T-helper 1 cell treated with Interleukin-12 subunit alpha and Interleukin-12 subunit beta and Interleukin-4 antibody, amounts not matched to agents 30 ng/mL and 1 ng/mL, for 36 hours (primary cell): ENCODE measurements at regions not wholly inside any gene's neighbourhood (a gene's known extent, or its start where the extent isn't known, plus 50 kb on each side); places are given as distances from the start of the nearest gene placed in this dataset.
"Not testable (repeated sequence)": the region's sequence is repeated elsewhere in the genome, so short reads cannot be mapped to it uniquely, and the experiment has no call there.

ENCODE experiments used
- intact Hi-C: fragments of 100-400 bp; cut with micrococcal nuclease; formaldehyde crosslinking; loops from one replicate; pipeline ENCODE4 v1.15.1; 2024

DNA sequence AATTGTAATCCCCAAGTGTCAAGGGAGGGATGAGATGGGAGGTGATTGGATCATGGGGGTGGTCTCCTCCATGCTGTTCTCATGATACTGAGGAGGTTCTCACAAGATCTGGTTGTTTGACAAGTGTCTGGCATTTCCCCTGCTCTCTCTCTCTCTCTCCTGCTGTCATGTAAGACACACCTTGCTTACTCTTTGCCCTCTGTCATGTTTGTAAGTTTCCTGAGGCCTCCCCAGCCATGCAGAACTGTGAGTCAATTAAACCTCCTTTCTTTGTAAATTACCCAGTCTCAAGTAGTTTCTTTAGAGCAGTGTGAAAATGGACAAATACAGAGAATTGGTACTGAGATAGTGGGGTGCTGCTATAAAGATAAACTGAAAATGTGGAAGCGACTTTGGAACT, 207.9 kb downstream of the HINT1 start:
- intact Hi-C loops = no loop called here

DNA sequence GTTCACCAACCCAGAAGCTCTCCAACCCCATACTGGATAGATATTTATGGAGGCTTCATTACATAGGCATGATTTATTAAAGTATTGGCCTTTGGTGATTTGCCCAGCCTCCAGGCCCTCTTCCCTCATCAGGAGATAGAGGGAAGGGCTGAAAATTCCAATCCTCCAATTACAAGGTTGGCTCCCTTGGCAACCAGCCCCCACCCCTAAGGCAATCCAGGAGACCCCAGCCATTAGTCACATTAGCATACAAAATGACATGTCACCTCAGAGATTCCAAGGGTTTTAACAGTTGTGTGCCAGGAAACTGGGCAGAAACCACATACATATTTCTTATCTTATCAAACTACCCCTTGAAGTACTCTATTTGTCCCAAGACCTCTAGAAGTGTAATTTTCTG, 210.0 kb downstream of the HINT1 start:
- intact Hi-C loops = no loop called here

DNA sequence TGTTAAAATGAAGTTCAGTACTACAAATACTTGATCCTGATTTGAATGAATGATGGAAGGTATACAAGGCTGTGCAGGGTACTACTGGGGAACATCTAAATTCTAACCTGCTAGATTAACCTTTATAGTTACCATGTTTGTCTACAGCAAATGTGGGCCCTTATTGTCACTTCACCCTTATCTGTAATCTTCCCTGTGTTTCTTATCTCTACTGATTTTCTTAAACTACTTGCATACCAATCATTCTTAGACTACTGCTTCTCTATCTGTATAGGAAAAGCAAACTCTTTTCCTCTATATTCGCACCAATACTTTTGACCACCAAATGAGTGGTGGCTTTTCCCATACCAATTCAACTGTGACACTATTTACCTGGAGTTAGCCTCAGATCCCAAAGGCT, 210.7 kb downstream of the HINT1 start:
- intact Hi-C loops = no loop called here

DNA sequence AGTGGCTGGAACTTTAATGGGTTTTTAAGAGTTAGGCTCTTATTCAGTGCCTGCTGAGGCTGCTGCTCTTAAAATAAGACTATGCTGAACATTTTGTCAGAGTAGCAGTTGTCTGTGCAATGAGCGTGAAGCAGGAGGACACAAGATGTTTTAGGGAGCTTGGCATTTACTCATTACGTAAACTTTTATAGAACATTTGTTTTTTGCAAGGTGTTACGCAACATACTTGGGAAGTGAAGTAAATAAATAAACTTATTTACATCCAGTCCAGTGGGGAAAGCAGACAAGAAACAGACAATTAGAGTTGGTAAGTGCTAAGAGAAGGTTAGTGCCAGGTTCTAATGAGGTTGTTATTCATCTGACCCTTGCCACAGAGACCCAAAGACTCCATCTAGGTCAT, 226.0 kb downstream of the HINT1 start:
- intact Hi-C loops = no loop called here

DNA sequence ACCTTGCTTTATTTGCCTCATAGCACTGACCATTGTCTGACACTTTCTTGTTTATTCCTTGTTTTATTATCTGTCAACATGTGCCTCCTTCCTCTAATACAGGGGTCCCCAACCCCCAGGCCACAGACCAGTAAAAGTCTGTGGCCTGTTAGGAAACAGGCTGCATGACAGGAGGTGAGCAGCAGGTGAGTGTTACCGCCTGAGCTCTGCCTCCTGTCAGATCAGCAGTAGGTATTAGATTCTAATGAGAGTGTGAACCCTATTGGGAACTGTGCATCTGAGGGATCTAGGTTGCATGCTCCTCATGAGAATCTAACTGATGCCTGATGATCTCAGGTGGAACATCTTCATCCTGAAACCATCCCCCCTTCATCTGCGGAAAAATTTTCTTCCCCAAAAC, 228.0 kb downstream of the HINT1 start:
- intact Hi-C loops = no loop called here

DNA sequence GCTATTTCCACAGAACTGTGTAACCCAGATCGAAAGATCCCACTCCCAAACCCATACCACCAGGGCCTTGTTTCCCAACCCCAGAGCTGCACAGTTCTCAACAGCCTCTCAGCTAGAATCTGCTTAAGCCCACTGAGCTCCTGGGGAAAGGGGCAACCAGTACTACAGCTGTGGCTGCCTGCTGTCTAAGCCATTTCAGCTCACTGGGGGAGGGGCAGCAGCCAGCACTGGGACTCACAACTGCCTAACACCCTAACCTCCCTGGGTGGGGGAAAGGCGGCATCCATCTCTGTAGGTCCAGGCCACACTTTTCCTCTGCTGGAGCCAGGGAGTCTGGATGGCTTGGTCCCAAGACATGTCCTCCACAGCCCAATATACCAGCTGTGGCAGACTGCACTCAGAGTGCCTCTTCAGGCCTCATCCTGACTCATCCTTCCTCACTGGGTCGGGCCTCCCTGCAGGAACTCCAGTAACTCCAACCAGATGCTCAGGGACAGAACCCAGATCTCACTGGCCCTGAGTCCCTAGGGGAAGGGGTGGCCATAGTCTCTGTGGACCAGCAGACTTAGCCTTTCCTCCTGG, 241.4 kb downstream of the HINT1 start:
- intact Hi-C loops = no loop called here

DNA sequence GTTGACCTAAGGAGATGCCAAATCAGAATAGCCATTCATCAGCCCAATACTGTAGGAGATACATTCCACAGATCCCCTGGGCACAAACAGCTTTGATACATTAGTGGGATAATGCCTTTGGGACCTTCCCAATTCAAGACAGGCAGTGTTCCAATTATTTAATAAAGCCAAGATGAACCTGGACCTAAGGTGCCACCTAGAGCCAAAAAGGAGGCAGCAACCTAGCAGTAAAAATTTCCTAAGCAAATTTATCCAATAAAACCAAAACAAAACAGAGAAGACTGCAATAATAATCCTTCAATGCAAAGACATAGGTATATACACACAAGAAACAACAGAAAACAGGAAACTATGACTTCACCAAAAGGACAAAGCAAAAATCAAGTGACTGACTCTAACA, 253.0 kb downstream of the HINT1 start:
- intact Hi-C loops = no loop called here

DNA sequence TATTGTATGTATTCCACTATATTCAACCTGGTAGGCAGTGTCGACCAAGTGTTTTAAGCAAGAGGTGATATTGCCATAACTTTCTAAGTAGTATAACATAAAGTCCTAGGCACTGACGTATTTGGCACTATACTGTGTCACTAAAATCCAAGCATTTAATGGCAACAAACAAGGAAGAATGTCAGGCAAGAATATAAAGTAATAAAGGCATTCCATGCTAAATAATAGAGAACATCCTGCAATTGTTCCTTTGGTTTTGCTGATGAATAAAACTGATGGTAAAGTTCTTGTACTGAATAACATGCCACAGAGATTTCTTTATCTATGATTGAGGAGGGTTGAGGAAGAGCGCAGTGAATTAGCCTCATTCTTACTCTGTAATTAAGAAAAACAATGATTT, 256.9 kb downstream of the HINT1 start:
- intact Hi-C loops = no loop called here

DNA sequence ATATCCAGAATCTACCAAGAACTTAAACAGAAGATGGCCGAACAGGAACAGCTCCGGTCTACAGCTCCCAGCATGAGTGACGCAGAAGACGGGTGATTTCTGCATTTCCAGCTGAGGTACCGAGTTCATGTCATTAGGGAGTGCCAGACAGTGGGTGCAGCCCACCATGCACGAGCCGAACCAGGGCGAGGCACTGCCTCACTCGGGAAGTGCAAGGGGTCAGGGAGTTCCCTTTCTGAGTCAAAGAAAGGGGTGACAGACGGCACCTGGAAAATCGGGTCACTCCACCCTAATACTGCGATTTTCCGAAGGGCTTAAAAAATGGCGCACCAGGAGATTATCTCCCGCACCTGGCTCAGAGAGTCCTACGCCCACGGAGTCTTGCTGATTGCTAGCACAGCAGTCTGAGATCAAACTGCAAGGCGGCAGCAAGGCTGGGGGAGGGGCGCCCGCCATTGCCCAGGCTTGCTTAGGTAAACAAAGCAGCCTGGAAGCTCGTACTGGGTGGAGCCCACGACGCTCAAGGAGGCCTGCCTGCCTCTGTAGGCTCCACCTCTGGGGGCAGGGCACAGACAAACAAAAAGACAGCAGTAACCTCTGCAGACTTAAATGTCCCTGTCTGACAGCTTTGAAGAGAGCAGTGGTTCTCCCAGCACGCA, 267.4 kb downstream of the HINT1 start:
- intact Hi-C loops = not testable (repeated sequence)

DNA sequence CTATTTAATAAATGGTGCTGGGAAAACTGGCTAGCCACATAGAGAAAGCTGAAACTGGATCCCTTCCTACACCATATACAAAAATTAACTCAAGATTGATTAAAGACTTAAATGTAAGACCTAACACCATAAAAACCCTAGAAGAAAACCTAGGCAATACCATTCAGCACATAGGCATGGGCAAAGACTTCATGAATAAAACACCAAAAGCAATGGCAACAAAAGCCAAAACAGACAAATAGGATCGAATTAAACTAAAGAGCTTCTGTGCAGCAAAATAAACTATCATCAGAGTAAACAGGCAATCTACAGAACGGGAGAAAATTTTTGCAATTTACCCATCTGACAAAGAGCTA, 267.9 kb downstream of the HINT1 start:
- intact Hi-C loops = not testable (repeated sequence)

DNA sequence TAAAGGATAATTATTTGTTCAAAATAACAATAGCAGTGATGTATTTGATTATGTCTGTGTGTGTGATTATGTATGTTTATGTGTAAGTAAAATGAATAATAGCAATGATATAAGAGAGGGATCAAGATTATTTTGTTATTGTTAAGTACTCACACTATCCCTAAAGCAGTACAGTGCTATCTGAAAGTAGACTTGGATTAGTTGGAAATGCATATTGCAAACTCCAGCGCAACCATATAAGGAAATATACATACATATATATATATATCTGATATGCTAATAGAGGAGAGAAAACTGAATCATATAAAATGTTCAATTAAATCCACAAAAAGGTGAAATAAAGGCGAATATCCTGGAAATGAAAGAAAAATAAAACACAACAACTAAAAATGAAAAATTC, 268.4 kb downstream of the HINT1 start:
- intact Hi-C loops = no loop called here

DNA sequence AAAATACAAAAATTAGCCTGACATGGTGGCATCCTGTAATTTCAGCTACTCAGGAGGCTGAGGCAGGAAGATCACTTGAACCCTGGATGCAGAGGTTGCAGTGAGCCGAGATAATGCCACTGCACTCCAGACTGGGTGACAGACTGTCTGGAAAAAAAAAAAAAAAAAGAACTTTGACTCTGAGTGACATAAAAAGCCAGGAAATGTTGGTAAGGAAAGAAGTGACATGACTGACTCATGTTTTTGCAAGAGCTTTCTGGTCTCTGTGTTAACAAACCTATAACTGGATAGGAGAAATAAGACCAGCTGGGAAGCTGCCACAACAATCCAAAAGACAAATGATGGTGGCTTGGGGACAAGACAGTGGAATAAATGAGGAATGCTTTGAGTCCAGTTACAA, 272.1 kb downstream of the HINT1 start:
- intact Hi-C loops = no loop called here

DNA sequence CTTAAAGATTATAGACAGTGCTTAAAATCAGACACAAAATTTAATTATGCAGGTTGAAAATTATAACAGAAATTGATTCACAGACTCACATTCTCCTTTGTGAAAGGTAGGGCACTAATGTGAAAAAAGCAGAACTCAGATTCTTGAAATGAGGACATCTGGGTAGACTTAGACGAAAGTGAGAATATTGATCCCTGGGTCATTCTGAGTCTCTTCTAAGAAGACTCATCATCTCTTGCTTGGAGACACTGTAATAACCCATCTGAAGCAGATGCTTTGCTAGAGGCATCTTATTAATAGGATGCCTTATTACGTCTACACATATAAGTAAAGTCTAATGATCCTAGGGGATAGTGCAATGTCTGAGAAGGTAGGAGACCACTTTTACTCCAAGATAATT, 274.4 kb downstream of the HINT1 start:
- intact Hi-C loops = no loop called here

DNA sequence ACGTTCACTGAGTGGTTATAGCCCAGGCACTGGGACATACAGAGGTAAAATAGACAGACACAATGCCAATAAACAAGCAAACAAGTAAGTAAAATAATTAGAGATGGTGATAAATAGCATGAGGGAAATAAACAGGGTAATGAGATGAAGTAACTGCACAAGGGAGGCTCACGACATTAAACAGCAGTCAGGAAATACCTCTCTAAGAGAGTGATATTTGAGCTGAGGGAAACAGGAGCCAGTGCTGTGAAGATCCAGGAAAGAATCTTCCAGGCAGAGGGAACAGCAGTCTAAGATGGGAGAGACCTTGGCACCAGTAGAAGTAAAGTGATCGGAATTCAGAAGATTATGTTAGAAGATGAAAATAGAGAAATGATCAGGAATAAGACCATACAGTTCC, 279.4 kb downstream of the HINT1 start:
- intact Hi-C loops = no loop called here

DNA sequence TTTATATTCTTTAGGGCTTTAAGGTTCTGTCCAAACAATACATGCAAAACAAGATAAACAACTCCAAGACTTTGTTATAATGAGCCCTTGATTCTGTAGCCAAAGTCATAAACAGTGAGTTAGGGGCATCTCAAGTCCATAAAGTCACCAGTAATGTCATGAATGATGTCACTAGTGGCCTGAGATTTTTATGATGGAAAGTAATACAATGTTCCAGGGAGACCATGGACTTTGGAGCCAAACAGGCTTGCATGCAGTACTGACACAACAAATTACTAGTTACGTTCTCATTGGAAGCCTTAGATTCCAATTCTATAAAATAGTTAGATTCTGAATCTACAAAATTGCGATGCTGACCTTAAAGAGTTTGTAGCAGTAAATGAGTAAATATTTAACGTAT, 280.0 kb downstream of the HINT1 start:
- intact Hi-C loops = no loop called here

DNA sequence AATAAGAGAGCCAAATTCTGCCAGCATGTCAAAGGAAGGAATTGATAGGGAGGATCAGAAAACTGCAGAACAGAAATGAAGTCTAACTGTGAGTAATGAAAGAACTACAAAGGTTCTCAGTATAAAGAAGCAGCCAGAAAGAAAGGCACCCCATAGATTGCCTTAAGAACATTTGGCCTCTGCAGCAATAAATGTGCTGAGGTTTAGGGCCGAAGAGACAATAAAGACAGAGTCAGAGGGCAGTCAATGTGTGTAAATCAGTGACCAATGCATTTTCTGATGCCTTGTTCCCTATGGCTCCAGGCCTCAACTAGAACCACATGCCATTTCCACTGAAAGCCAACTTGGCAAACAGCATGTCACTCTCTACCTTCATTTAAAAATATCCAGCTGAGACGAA, 281.0 kb downstream of the HINT1 start:
- intact Hi-C loops = no loop called here

DNA sequence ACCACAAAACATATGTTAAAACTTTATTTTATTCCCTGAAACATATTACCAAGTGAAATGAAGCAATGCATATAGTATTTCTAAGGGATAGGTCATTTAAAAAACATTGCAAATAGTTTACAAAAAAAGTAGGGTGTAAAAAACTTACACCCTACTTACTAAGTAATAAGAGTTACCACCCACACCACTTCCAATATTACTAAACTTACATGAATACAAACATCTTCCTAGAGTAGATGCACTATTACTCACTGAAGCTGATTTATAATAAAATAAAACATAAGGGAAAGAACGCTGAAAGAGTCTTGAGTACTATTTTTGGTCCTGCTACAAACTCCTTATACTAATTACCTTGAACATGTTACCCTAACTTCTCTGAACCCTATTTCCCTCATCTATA, 289.4 kb downstream of the HINT1 start:
- intact Hi-C loops = no loop called here

DNA sequence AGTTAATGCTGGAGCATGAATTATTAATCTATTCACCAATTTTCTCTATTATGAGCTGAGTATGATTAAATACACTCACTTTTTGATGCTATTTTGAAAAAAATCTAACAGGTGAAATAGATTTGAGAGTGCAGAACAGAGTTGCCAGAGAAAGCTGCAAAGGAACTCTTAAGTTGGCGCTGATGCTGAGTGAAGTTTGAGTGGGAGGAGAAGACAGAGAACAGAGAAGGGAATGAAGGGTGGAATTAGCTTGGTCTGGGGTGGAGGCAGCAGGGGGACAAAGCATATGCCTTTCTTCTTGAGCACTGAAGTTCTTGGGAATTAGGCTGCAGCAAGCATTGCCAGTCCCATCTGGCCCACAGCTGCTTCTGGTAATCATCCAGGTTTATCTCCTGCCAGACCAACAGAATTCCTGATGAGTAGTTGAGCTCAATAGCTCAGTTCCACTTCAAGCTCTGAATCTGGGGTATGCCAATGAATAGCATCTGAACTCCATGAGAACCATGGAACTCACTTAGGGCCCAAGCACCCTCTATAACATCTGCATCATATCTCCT, 290.1 kb downstream of the HINT1 start:
- intact Hi-C loops = no loop called here

DNA sequence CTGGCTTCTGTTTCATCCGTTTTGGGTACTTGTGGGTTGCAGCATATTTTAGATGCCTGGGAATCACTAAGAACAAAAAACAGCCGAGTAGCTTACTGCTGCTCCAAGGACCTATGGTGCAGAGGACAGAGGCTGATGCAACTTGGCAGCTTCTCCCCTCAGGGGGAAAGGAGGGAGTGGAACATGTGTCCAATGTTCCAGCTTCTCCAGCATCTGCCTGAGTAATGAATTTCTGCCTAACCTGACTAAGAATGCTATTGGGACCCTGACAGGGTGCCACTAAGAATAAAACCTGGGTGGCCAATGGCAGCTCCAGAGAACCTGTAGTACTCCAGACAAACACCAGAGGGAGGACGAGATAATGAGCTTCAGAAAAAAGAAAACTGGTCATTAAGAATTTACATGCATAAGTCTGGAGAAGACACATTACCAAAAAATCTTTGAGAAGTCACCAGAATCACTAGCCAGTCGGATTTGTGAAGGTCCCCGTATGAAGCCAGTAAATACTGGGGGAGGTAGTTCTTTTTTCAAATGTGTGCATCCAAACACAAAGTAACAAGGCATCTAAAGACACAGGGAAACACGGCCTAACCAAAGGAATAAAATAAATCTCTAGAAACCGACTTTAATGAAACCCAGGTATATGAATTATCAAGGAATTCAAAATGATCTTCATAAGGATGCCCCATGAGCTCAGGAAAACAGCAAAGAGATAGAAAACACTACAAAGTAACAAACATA, 293.5 kb downstream of the HINT1 start:
- intact Hi-C loops = loop anchor here (1.0 kb wide), 4 partner anchors 198 to 546 kb away; partner anchors contain the start of gene HINT1

DNA sequence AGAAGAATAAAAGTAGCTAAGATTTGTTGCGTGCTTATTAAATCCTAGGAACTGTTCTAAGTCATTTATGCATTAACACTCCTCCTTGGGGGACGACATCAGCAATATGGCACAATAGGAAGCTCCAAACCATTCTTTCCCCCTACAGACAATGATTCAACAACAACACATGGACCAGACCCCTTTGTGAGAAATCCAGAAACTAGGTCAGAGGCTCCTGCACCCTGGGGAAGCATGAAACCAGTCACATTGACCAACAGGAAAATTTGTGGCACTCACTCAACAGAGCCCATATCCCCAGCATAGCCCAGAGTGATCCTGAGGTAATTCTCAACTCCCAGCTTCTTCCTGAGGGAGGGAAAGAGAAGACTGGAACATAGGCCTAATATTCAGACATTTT, 294.4 kb downstream of the HINT1 start:
- intact Hi-C loops = loop anchor here (1.0 kb wide), 4 partner anchors 199 to 547 kb away; partner anchors contain the start of gene HINT1

DNA sequence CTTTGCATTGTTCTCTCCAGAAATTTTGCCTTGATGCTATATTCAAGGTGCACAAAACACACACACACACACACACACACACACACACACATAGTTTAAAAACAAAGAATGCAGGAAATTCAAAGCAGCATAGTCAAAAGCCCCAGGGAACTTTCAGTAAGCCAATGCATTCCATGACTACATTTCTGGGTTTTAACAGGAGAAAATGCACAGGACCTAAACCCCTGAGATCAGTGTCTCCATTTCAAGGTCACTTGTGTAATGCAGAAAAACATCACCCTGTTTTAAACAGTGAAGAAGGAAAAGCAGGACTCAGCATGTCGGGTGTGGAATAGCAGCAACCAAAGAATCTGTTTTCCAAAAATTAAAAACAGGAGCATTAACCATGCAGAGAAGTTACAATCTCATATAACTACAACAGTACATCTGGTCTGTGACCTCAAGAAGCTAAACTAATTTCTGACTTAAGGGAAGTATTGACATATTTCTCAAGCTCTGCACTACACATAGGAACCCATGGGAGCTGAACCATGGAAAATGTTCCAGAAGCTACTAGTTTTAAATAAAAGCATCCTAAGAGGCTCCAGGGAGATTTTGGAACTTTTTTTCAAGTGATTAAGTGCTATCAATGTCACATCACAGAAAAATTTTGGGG, 296.7 kb downstream of the HINT1 start:
- intact Hi-C loops = no loop called here
